IMR-90 (cell line): ENCODE measurements at regions not wholly inside any gene's neighbourhood (a gene's known extent, or its start where the extent isn't known, plus 50 kb on each side); places are given as distances from the start of the nearest gene placed in this dataset.

Experiments
- ATAC-seq: fragments of 200-7000 bp; cut with Tn5 transposase; 2 replicates; pipeline ENCODE4 v1.9.1; 2020; ENCODE audit warnings: low read depth, mild to moderate bottlenecking, moderate library complexity
- BruUV-seq: library from RNA; stranded (reverse); fragments of 400-500 nt; replicated peaks from 2 replicates; lab custom pipeline; 2021; lab: Mats Ljungman, UMichigan
- CTCF ChIA-PET: fragments of 300-600 bp; formaldehyde crosslinking; extraction: SDS; loops from one replicate; lab custom pipeline; 2021; ENCODE audit warnings: antibody characterized with exemption; lab: Yijun Ruan, JAX
- POLR2A ChIA-PET: fragments of 300-600 bp; sonication (Branson Sonifier 250); formaldehyde crosslinking; loops from one replicate; lab custom pipeline; 2022; ENCODE audit warnings: antibody characterized with exemption; ENCODE audit not compliant: unreplicated experiment; lab: Charles Lee
- DNase-seq: peaks from one replicate; pipeline ENCODE4 v3.0.0; 2013
- H2AFZ ChIP-seq: replicated peaks from 2 replicates; pipeline ENCODE3; 2013; ENCODE audit warnings: low read length, mild to moderate bottlenecking; ENCODE audit not compliant: poor library complexity
- H2AK5ac ChIP-seq: 2 replicates; pipeline ENCODE4 v1.6.1; 2013; ENCODE audit warnings: low read depth, low read length, inconsistent platforms
- H2AK9ac ChIP-seq: replicated peaks from 2 replicates; pipeline ENCODE3; 2013; ENCODE audit warnings: mild to moderate bottlenecking, low read depth, low read length, moderate library complexity; ENCODE audit not compliant: poor library complexity
- H2BK120ac ChIP-seq: 2 replicates; pipeline ENCODE4 v1.6.1; 2013; ENCODE audit warnings: low read depth, low read length, inconsistent platforms
- H2BK15ac ChIP-seq: 3 replicates; pipeline ENCODE4 v1.6.1; 2013; ENCODE audit warnings: low read depth, low read length, inconsistent platforms
- H2BK20ac ChIP-seq: 2 replicates; pipeline ENCODE4 v1.6.1; 2013; ENCODE audit warnings: low read depth, mild to moderate bottlenecking, inconsistent platforms, low read length, moderate library complexity
- H2BK5ac ChIP-seq: 2 replicates; pipeline ENCODE4 v1.6.1; 2013; ENCODE audit warnings: mild to moderate bottlenecking, low read depth, low read length, inconsistent platforms; ENCODE audit not compliant: poor library complexity, severe bottlenecking
- H3K14ac ChIP-seq: replicated peaks from 2 replicates; pipeline ENCODE4 v1.6.1; 2013; ENCODE audit warnings: low read depth, low read length, inconsistent platforms
- H3K18ac ChIP-seq: 2 replicates; pipeline ENCODE4 v1.6.1; 2013; ENCODE audit warnings: low read depth, low read length, control low read depth
- H3K23ac ChIP-seq: 2 replicates; pipeline ENCODE4 v1.6.1; 2013; ENCODE audit warnings: low read depth, low read length, inconsistent platforms
- H3K27ac ChIP-seq: 2 replicates; pipeline ENCODE4 v1.5.1; 2013; ENCODE audit warnings: mild to moderate bottlenecking, control low read depth, low read length; ENCODE audit not compliant: insufficient read depth
- H3K27me3 ChIP-seq: 2 replicates; pipeline ENCODE4 v1.6.1; 2013; ENCODE audit warnings: low read length; ENCODE audit not compliant: control insufficient read depth, insufficient read depth
- H3K36me3 ChIP-seq: 2 replicates; pipeline ENCODE4 v1.6.1; 2013; ENCODE audit warnings: low read length, mixed read lengths; ENCODE audit not compliant: control insufficient read depth, insufficient read depth
- H3K4ac ChIP-seq: 2 replicates; pipeline ENCODE4 v1.6.1; 2013; ENCODE audit warnings: low read depth, low read length, inconsistent platforms
- H3K4me1 ChIP-seq: 2 replicates; pipeline ENCODE4 v1.6.1; 2013; ENCODE audit warnings: low read length, mixed read lengths; ENCODE audit not compliant: control insufficient read depth, insufficient read depth
- H3K4me2 ChIP-seq: 2 replicates; pipeline ENCODE4 v1.6.1; 2013; ENCODE audit warnings: low read depth, mild to moderate bottlenecking, control low read depth, low read length, moderate library complexity
- H3K4me3 ChIP-seq: 2 replicates; pipeline ENCODE4 v1.5.1; 2013; ENCODE audit warnings: low read depth, mild to moderate bottlenecking, control low read depth, low read length, moderate library complexity; ENCODE audit not compliant: insufficient read depth
- H3K56ac ChIP-seq: 2 replicates; pipeline ENCODE4 v1.6.1; 2013; ENCODE audit warnings: low read length, inconsistent platforms; ENCODE audit not compliant: insufficient read depth; ENCODE audit errors: extremely low read depth
- H3K79me1 ChIP-seq, 2 experiments: 2 replicates each; pipeline ENCODE4 v1.6.1; 2013; ENCODE audit warnings: low read length in 2 of 2, inconsistent platforms in 1 of 2, low read depth in 1 of 2
- H3K9ac ChIP-seq: 2 replicates; pipeline ENCODE4 v1.6.1; 2013; ENCODE audit warnings: low read depth, low read length, control low read depth
- H3K9me1 ChIP-seq: 2 replicates; pipeline ENCODE4 v1.6.1; 2013; ENCODE audit warnings: low read length, inconsistent platforms; ENCODE audit not compliant: insufficient read depth
- H3K9me3 ChIP-seq: 2 replicates; pipeline ENCODE4 v1.6.1; 2013; ENCODE audit warnings: low read length; ENCODE audit not compliant: control insufficient read depth, insufficient read depth
- H4K20me1 ChIP-seq: 2 replicates; pipeline ENCODE4 v1.6.1; 2013; ENCODE audit warnings: low read length, inconsistent platforms; ENCODE audit not compliant: insufficient read depth
- H4K5ac ChIP-seq: 2 replicates; pipeline ENCODE4 v1.6.1; 2013; ENCODE audit warnings: mild to moderate bottlenecking, low read depth, low read length, control low read depth
- H4K8ac ChIP-seq, 2 experiments: 2 replicates each; pipeline ENCODE4 v1.6.1; 2013; ENCODE audit warnings: low read depth in 2 of 2, low read length in 2 of 2, control low read depth in 1 of 2, inconsistent platforms in 1 of 2
- H4K91ac ChIP-seq: 2 replicates; pipeline ENCODE4 v1.6.1; 2013; ENCODE audit warnings: low read depth, low read length, inconsistent platforms; ENCODE audit not compliant: insufficient read depth
- BHLHE40 ChIP-seq: fragments of 150-350 bp; IDR thresholded peaks from 2 replicates; pipeline ENCODE4 v1.6.1; 2016; ENCODE audit warnings: mild to moderate bottlenecking, low read depth, low read length
- CEBPB ChIP-seq: IDR thresholded peaks from 2 replicates; pipeline ENCODE4 v1.6.1; 2012; ENCODE audit warnings: low read depth, low read length, improper control_type of control experiment
- CHD1 ChIP-seq: IDR thresholded peaks from 2 replicates; pipeline ENCODE4 v1.6.1; 2012; ENCODE audit warnings: low read depth, low read length, improper control_type of control experiment
- CTCF ChIP-seq: conservative IDR thresholded peaks from 2 replicates; pipeline ENCODE4 v1.5.1; 2012; ENCODE audit warnings: mild to moderate bottlenecking, low read depth, low read length, improper control_type of control experiment
- FOS ChIP-seq: fragments of 150-350 bp; IDR thresholded peaks from 2 replicates; pipeline ENCODE4 v1.6.1; 2016; ENCODE audit warnings: low read depth, low read length
- MAFK ChIP-seq: IDR thresholded peaks from 2 replicates; pipeline ENCODE4 v1.6.1; 2012; ENCODE audit warnings: low read depth, low read length, improper control_type of control experiment
- MAZ ChIP-seq: IDR thresholded peaks from 2 replicates; pipeline ENCODE4 v1.6.1; 2012; ENCODE audit warnings: low read depth, mild to moderate bottlenecking, low read length, improper control_type of control experiment, moderate library complexity, borderline replicate concordance
- MXI1 ChIP-seq: IDR thresholded peaks from 2 replicates; pipeline ENCODE4 v1.6.1; 2012; ENCODE audit warnings: low read depth, mild to moderate bottlenecking, low read length, moderate library complexity, borderline replicate concordance
- NFE2L2 ChIP-seq: fragments of 150-350 bp; IDR thresholded peaks from 2 replicates; pipeline ENCODE4 v1.6.1; 2016; ENCODE audit warnings: low read depth, mild to moderate bottlenecking, low read length
- POLR2A ChIP-seq: IDR thresholded peaks from 2 replicates; pipeline ENCODE4 v1.6.1; 2012; ENCODE audit warnings: mild to moderate bottlenecking, low read depth, low read length
- RAD21 ChIP-seq: IDR thresholded peaks from 2 replicates; pipeline ENCODE4 v1.6.1; 2012; ENCODE audit warnings: low read length, improper control_type of control experiment
- RCOR1 ChIP-seq: IDR thresholded peaks from 2 replicates; pipeline ENCODE4 v1.6.1; 2012; ENCODE audit warnings: mild to moderate bottlenecking, low read length, improper control_type of control experiment; ENCODE audit not compliant: insufficient replicate concordance
- RFX5 ChIP-seq: IDR thresholded peaks from 2 replicates; pipeline ENCODE4 v1.8.0; 2012; ENCODE audit warnings: low read depth, mild to moderate bottlenecking, low read length, moderate library complexity
- SMC3 ChIP-seq: fragments of 150-350 bp; IDR thresholded peaks from 2 replicates; pipeline ENCODE4 v1.6.1; 2016; ENCODE audit warnings: low read depth, mild to moderate bottlenecking, antibody characterized with exemption, low read length, moderate library complexity
- WGBS, 2 experiments: methylation state at CpG; one replicate each; pipeline versions ENCODE4 v1.1.5 to v1.1.7; 2013; ENCODE audit warnings: missing lambda C conversion rate in 2 of 2; ENCODE audit not compliant: insufficient read length in 1 of 2; ENCODE audit errors: extremely low coverage in 2 of 2; 5-methylcytosine and 5-hydroxymethylcytosine counted together
- dilution Hi-C: fragments of 300-500 bp; cut with HindIII; formaldehyde crosslinking; loops from one replicate; pipeline ENCODE4 v1.14.3; 2018; ENCODE audit warnings: low sequenced_read_pairs; ENCODE audit not compliant: unreplicated experiment
- in situ Hi-C: fragments of 300-500 bp; cut with MboI; formaldehyde crosslinking; loops from 3 replicates; pipeline ENCODE4 v1.14.3; 2019; ENCODE audit warnings: low sequenced_read_pairs, inconsistent platforms, mixed read lengths
- intact Hi-C: fragments of 100-400 bp; cut with micrococcal nuclease; formaldehyde crosslinking; loops from 2 replicates; pipeline ENCODE4 v1.10.0; 2022
- TF ChIP-seq, protein P1 (sequence below): fragments of 150-350 bp; IDR thresholded peaks from 2 replicates; pipeline ENCODE4 v1.6.1; 2017; ENCODE audit warnings: mild to moderate bottlenecking, antibody characterized with exemption, low read length, low read depth
- TF ChIP-seq, protein P2 (sequence below): fragments of 150-350 bp; IDR thresholded peaks from 2 replicates; pipeline ENCODE4 v1.6.1; 2016; ENCODE audit warnings: low read depth, mild to moderate bottlenecking, low read length, moderate library complexity, borderline replicate concordance

DNA sequence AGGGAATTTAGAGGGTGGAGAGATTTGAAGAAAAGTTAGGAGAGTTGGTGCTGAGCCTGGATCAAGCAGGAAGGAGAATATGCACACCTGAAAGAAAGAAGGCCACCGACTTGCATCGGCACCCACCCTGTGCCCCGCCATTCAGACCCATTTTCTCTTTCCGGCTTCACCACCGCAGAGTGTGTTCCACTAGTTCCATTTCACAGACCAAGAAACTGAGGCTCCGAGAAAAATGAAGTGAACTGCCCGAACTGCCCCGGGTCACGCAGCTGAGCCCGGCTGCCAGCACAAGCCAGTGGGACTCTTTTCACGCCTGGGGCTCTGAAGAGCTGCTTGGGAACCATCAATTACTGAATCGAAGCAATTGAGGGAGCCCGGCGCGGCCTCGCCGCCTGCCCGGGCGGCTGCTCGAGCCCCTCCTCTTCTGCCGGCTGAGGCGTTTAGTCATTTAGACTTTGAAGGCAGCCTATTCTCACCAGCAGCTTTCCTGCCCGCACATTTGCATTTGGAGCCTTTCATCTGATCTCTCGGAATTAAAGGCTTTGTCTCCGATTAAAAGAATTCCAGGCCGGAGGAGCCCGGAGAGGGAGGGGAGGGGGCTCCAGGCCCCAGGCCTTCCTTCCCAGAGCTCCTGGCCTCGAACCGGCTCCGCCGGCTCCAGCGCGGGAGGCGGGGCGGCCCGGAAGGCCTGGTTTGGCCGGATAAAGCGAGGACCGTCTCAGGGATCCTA is 140.2 kb upstream of the PJA1 start:
- Histone ChIP-seq H2BK120ac (no peak overlapping the region), H3K4ac (no peak overlapping the region), H2BK20ac (no peak overlapping the region), H2BK5ac (no peak overlapping the region), H3K4me2 (no peak overlapping the region), H3K9me1 (no peaks in the 10 kb centered on the region), H3K9ac (no peak overlapping the region), H4K8ac (no peak overlapping the region), H3K23ac (no peak overlapping the region), H3K27me3 (peaks cover 41% of the 10 kb centered on the region), H4K5ac (no peak overlapping the region), H3K9me3 (no peaks in the 10 kb centered on the region; the same call in 1 of the 2 replicates), H4K91ac (no peak overlapping the region), H4K20me1 (no peaks in the 10 kb centered on the region), H3K27ac (no peak overlapping the region), H2BK15ac (no peak overlapping the region), H2AK5ac (no peak overlapping the region), H3K14ac (no peak overlapping the region), H2AK9ac (no peak overlapping the region), H3K4me3 (no peak overlapping the region), H3K79me1 (no peaks in the 10 kb centered on the region), H2AFZ (no peak overlapping the region), H3K18ac (no peak overlapping the region), H3K56ac (no peak overlapping the region), H3K36me3 (no peaks in the 10 kb centered on the region), H3K4me1 (no peaks in the 10 kb centered on the region)
- in situ Hi-C loops, result no loop called here
- dilution Hi-C loops, result no loop called here
- BruUV-seq, result no TSS peak
- ATAC-seq (no peak), DNase-seq (no peak)
- CTCF ChIA-PET, result no interaction called here
- no peak for TF ChIP-seq RFX5
- TF ChIP-seq CTCF, result no peak
- TF ChIP-seq, protein P1, sequence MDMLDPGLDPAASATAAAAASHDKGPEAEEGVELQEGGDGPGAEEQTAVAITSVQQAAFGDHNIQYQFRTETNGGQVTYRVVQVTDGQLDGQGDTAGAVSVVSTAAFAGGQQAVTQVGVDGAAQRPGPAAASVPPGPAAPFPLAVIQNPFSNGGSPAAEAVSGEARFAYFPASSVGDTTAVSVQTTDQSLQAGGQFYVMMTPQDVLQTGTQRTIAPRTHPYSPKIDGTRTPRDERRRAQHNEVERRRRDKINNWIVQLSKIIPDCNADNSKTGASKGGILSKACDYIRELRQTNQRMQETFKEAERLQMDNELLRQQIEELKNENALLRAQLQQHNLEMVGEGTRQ, result no peak
- TF ChIP-seq POLR2A, result no peak
- TF ChIP-seq CEBPB, result no peak
- no peak for TF ChIP-seq FOS
- TF ChIP-seq MAFK, result no peak
- no peak for TF ChIP-seq MXI1
- no peak for TF ChIP-seq CHD1
- TF ChIP-seq, protein P2, sequence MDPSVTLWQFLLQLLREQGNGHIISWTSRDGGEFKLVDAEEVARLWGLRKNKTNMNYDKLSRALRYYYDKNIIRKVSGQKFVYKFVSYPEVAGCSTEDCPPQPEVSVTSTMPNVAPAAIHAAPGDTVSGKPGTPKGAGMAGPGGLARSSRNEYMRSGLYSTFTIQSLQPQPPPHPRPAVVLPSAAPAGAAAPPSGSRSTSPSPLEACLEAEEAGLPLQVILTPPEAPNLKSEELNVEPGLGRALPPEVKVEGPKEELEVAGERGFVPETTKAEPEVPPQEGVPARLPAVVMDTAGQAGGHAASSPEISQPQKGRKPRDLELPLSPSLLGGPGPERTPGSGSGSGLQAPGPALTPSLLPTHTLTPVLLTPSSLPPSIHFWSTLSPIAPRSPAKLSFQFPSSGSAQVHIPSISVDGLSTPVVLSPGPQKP, result no peak
- TF ChIP-seq MAZ, result no peak
- no peak for TF ChIP-seq SMC3
- no peak for TF ChIP-seq NFE2L2
- no peak for TF ChIP-seq BHLHE40
- no peak for TF ChIP-seq RCOR1
- no peak for TF ChIP-seq RAD21
- intact Hi-C loops, result no loop called here
- POLR2A ChIA-PET, result no interaction called here
- 50% methylated on average over 19 of the region's 39 CpGs; no CpG with 5 or more reads in 1 of the 2 experiments for WGBS, 2 experiments
